SK-N-MC (cell line): ENCODE measurements at regions not wholly inside any gene's neighbourhood (a gene's known extent, or its start where the extent isn't known, plus 50 kb on each side); places are given as distances from the start of the nearest gene placed in this dataset.

ENCODE experiments used
- EZH2 ChIP-seq: fragments of 200-600 bp; sonication (generic); IDR thresholded peaks from one replicate; pipeline ENCODE4 v1.6.1; 2017; ENCODE audit warnings: antibody characterized with exemption
- POLR2AphosphoS5 ChIP-seq: IDR thresholded peaks from 2 replicates; pipeline ENCODE4 v1.6.1; 2012; ENCODE audit warnings: mild to moderate bottlenecking, low read depth, low read length, borderline replicate concordance

DNA sequence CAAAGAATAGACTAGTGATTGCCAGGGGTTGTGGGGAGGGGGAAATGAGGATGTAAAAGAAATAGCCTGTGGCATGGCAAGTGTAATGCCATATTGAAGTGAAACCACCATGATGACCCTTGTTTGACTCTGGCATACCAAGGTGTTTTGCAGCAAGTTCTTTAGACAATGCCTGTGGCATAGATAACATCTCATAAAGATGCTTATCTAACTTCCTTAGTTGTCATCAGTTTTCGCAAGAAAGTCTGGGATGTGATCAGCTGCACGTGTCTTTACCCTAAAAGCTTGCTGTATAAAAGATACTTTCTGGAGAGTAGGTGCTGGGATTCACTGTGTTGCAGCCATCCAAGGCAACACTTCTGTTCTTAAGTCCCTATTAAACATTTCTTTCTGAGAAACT, 176.1 kb upstream of the MAGEB16 start:
- TF ChIP-seq EZH2 = no peak
- TF ChIP-seq POLR2AphosphoS5 = no peak
